ENCODE measurements at regions not wholly inside any gene's neighbourhood (a gene's known extent, or its start where the extent isn't known, plus 50 kb on each side); places are given as distances from the start of the nearest gene placed in this dataset.

DNA sequence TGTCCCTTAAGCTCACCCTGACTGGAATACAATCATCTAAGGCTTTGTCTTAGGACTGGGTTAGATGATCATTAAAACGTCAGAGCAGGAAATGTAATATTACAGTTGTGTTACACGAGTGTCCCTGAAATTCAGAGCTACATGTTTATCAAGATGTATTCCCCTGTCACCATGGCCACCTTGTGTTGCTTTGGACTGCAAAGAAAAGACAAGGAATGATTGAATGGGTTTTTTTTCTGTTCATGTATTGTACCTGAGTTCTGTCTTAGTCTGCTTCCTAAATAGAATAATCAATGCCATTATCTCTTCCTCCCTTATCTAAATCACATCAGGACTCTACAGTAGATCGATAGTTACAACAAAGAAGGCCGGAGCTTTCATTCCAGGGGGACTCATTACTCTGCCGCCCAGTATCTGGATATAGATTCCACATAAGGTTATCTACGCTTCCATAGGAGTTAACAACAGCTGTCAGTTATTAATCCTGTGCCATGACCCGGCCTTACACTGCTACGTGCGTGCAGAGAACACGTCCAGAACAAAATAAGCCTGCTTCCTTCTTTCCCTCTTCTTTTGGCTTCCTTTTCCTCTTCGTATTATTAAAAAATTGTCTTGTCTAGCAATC is 274.1 kb upstream of the SASH1 start:
- Histone ChIP-seq H3K36me3 (no peaks in the 10 kb centered on the region), H3K4me3 (no peak overlapping the region), H3K27ac (no peak overlapping the region), H3K4me1 (no peaks in the 10 kb centered on the region), H3K27me3 (no peaks in the 10 kb centered on the region), H3K9me3 (no peaks in the 10 kb centered on the region)
- TF ChIP-seq, protein P1, sequence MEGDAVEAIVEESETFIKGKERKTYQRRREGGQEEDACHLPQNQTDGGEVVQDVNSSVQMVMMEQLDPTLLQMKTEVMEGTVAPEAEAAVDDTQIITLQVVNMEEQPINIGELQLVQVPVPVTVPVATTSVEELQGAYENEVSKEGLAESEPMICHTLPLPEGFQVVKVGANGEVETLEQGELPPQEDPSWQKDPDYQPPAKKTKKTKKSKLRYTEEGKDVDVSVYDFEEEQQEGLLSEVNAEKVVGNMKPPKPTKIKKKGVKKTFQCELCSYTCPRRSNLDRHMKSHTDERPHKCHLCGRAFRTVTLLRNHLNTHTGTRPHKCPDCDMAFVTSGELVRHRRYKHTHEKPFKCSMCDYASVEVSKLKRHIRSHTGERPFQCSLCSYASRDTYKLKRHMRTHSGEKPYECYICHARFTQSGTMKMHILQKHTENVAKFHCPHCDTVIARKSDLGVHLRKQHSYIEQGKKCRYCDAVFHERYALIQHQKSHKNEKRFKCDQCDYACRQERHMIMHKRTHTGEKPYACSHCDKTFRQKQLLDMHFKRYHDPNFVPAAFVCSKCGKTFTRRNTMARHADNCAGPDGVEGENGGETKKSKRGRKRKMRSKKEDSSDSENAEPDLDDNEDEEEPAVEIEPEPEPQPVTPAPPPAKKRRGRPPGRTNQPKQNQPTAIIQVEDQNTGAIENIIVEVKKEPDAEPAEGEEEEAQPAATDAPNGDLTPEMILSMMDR (IDR thresholded peaks at IDR 0.05) = no peak
- DNase-seq (ENCODE audit: low spot score in 2 of 2) = no peak
- intact Hi-C loops (cut with DNase I) = no loop called here

DNA sequence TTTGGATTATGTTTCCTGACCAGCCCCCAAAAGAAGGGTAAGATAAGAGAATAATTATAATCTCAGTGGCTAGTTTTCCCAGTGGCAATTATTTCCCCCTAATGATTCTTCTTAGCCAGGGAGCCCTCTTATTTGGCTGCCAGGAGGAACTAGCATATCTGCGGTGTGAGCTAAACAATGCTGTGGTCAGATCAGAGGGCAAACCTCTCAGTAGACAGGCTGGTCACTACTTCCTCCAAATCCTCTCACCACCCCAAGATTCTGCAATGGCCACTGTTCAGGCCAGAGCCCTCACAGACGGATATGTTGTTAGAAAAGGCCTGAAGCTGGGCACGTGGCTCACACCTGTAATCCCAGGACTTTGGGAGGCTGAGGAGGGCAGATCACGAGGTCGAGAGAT is 273.4 kb upstream of the SASH1 start:
- DNase-seq (ENCODE audit: low spot score in 2 of 2) = no peak
- no peaks in the 10 kb centered on the region for H3K36me3 ChIP-seq
- intact Hi-C loops (cut with DNase I) = no loop called here
- TF ChIP-seq, protein P1 (IDR thresholded peaks at IDR 0.05) = no peak
- H3K9me3 ChIP-seq = no peaks in the 10 kb centered on the region
- H3K27me3 ChIP-seq = no peaks in the 10 kb centered on the region
- H3K4me1 ChIP-seq = no peaks in the 10 kb centered on the region
- no peak overlapping the region for H3K4me3 ChIP-seq
- H3K27ac ChIP-seq = no peak overlapping the region

DNA sequence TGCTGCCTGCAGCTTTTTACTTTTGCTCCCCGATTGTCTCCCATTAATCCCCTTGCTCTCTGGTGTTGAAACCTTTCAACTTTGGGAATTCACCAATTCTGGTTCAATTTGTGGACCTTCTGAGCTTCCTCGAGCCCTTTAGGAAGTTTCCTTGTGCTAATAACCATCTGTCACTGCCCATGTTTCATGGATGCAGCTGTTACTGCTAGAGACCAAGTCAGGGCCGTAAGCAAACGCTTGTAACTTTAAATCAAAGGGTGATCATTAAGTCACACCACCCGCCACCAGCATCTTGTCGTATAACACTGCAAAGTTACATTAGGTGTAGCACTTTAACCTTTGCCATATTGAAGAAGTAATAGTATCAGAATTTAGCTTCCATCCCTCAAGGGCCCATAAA is 268.3 kb upstream of the SASH1 start:
- no peaks in the 10 kb centered on the region for H3K4me1 ChIP-seq
- H3K27me3 ChIP-seq = no peaks in the 10 kb centered on the region
- no peak for DNase-seq (ENCODE audit: low spot score in 2 of 2)
- H3K9me3 ChIP-seq = no peaks in the 10 kb centered on the region
- no peak overlapping the region for H3K4me3 ChIP-seq
- H3K27ac ChIP-seq = no peak overlapping the region
- intact Hi-C loops (cut with DNase I) = no loop called here
- TF ChIP-seq, protein P1 (IDR thresholded peaks at IDR 0.05) = no peak
- no peaks in the 10 kb centered on the region for H3K36me3 ChIP-seq

DNA sequence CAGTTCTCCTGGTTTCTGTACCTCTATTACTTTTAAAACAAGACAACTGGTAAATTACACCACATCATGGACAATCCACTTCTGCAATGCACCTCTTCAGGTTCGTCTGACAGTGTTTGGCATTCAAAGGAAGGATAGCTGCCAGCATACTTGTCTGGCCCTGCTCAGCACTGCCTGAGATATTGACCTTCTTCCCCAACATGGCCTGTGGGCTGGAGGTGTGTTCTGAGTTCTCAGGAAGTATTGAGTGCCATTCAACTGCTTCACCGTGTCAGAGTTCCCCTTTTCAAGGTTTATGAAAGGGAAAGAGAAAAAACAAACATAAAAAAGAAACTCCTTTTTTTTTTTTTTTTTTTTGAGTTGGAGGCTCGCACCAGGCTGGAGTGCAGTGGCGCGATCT is 267.9 kb upstream of the SASH1 start:
- DNase-seq (ENCODE audit: low spot score in 2 of 2) = no peak
- H3K27me3 ChIP-seq = no peaks in the 10 kb centered on the region
- intact Hi-C loops (cut with DNase I) = no loop called here

DNA sequence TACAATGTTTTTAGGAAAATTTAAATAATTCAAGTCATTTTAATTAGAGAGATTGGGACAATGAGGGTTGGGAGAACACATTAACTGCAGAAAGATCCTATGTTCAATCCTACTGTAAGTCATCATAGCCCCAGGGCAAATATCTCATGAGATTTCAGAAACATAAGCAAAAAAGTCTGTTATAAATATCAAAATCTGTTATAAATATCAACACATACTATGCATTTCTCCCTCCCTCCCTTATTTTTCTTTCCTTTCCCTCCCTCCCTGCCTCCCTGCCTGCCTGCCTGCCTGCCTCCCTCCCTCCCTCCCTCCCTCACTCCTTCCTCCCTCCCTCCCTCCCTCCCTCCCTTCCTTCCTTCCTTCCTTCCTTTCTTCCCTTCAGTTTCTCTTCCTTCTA is 267.3 kb upstream of the SASH1 start:
- Histone ChIP-seq H3K27me3 (no peaks in the 10 kb centered on the region), H3K4me3 (no peak overlapping the region), H3K36me3 (no peaks in the 10 kb centered on the region), H3K9me3 (no peaks in the 10 kb centered on the region), H3K4me1 (no peaks in the 10 kb centered on the region), H3K27ac (no peak overlapping the region)
- TF ChIP-seq, protein P1 (IDR thresholded peaks at IDR 0.05) = no peak
- intact Hi-C loops (cut with DNase I) = no loop called here
- DNase-seq (ENCODE audit: low spot score in 2 of 2) = no peak

More for the DNA sequence above, 267.9 kb upstream of the SASH1 start:
- Histone ChIP-seq H3K9me3 (no peaks in the 10 kb centered on the region), H3K4me3 (no peak overlapping the region), H3K4me1 (no peaks in the 10 kb centered on the region), H3K36me3 (no peaks in the 10 kb centered on the region), H3K27ac (no peak overlapping the region)
- TF ChIP-seq, protein P1 (IDR thresholded peaks at IDR 0.05) = no peak

DNA sequence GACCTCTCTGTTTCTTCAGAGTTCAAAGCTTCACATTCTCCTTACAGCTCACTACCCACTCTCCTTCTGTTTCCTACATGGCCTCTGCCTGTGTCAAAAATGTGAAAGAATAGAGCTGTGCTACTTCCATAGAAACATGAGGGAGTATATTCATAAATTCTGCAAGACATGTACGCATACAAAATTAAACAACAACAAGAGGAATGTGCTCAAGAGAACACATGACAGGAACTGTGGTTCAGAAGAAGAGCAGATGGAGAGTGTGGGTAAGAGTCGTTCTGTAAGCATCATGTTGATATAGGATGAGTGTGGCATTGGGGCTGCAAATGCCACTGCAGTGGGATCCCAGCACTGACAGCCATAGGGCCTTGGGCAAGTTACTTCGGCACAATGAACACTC is 266.6 kb upstream of the SASH1 start:
- DNase-seq (ENCODE audit: low spot score in 2 of 2) = no peak
- no peak overlapping the region for H3K4me3 ChIP-seq
- no peaks in the 10 kb centered on the region for H3K27me3 ChIP-seq
- TF ChIP-seq, protein P1 (IDR thresholded peaks at IDR 0.05) = no peak
- H3K36me3 ChIP-seq = no peaks in the 10 kb centered on the region
- intact Hi-C loops (cut with DNase I) = no loop called here
- no peak overlapping the region for H3K27ac ChIP-seq
- no peaks in the 10 kb centered on the region for H3K4me1 ChIP-seq
- no peaks in the 10 kb centered on the region for H3K9me3 ChIP-seq

All from ascending aorta (tissue), 2 donors.